GM23338 (cell line): ENCODE measurements at regions not wholly inside any gene's neighbourhood (a gene's known extent, or its start where the extent isn't known, plus 50 kb on each side); places are given as distances from the start of the nearest gene placed in this dataset.
A peak's percentile ranks its signal among the peaks of the same experiment; 100 is the strongest.

Source experiments
- ATAC-seq: fragments of 200-7000 bp; cut with Tn5 transposase; 3 replicates; pipeline ENCODE4 v1.9.1; 2020
- DNase-seq: peaks from one replicate; pipeline ENCODE4 v3.0.0-alpha.2; 2015; ENCODE audit warnings: low spot score
- H2AFZ ChIP-seq: fragments of 200-600 bp; sonication (generic); 2 replicates; pipeline ENCODE4 v1.8.0; 2016; ENCODE audit warnings: antibody characterized with exemption, mild to moderate bottlenecking, moderate library complexity
- H3F3A ChIP-seq: fragments of 200-600 bp; sonication (generic); replicated peaks from 2 replicates; pipeline ENCODE4 v1.8.0; 2017; ENCODE audit warnings: antibody characterized with exemption, mixed run types, low read depth
- H3K27ac ChIP-seq: fragments of 200-600 bp; sonication (generic); 2 replicates; pipeline ENCODE4 v1.6.1; 2016; ENCODE audit warnings: low read depth
- H3K27me3 ChIP-seq: fragments of 200-600 bp; sonication (generic); 2 replicates; pipeline ENCODE4 v1.8.0; 2016; ENCODE audit warnings: mild to moderate bottlenecking, mixed run types, moderate library complexity; ENCODE audit not compliant: insufficient read depth
- H3K36me3 ChIP-seq: fragments of 200-600 bp; sonication (generic); 2 replicates; pipeline ENCODE4 v1.8.0; 2016; ENCODE audit warnings: mild to moderate bottlenecking; ENCODE audit not compliant: insufficient read depth
- H3K4me1 ChIP-seq: fragments of 200-600 bp; sonication (generic); 2 replicates; pipeline ENCODE4 v1.8.0; 2016; ENCODE audit warnings: mild to moderate bottlenecking, moderate library complexity; ENCODE audit not compliant: insufficient read depth
- H3K4me2 ChIP-seq: fragments of 200-600 bp; sonication (generic); 2 replicates; pipeline ENCODE4 v1.7.1; 2017; ENCODE audit warnings: mixed run types
- H3K4me3 ChIP-seq: fragments of 200-600 bp; sonication (generic); 2 replicates; pipeline ENCODE4 v1.6.1; 2016; ENCODE audit warnings: mixed run types
- H3K79me2 ChIP-seq: fragments of 200-600 bp; sonication (generic); replicated peaks from 2 replicates; pipeline ENCODE4 v1.8.0; 2017; ENCODE audit warnings: mild to moderate bottlenecking; ENCODE audit not compliant: insufficient read depth
- H3K9me2 ChIP-seq: fragments of 200-600 bp; sonication (generic); 2 replicates; pipeline ENCODE4 v1.8.0; 2017; ENCODE audit not compliant: insufficient read depth
- H4K20me1 ChIP-seq: fragments of 200-600 bp; sonication (generic); replicated peaks from 2 replicates; pipeline ENCODE4 v1.8.0; 2017; ENCODE audit warnings: mild to moderate bottlenecking; ENCODE audit not compliant: insufficient read depth
- H3K27ac Mint-ChIP-seq: 2 replicates; pipeline ENCODE4 v1.8.0; 2020; ENCODE audit warnings: inconsistent platforms, mild to moderate bottlenecking, moderate library complexity, mixed read lengths
- H3K27me3 Mint-ChIP-seq: 3 replicates; pipeline ENCODE4 v1.8.0; 2022; ENCODE audit warnings: low read depth, mild to moderate bottlenecking, moderate library complexity, mixed read lengths, inconsistent platforms; ENCODE audit not compliant: insufficient read depth, poor library complexity
- H3K36me3 Mint-ChIP-seq: 3 replicates; pipeline ENCODE4 v1.8.0; 2021; ENCODE audit warnings: low read depth, mild to moderate bottlenecking, inconsistent platforms, moderate library complexity, mixed read lengths
- H3K4me1 Mint-ChIP-seq: 3 replicates; pipeline ENCODE4 v1.8.0; 2020; ENCODE audit warnings: mild to moderate bottlenecking, inconsistent platforms, mixed read lengths
- H3K4me3 Mint-ChIP-seq: 3 replicates; pipeline ENCODE4 v1.8.0; 2021; ENCODE audit warnings: moderate library complexity, mild to moderate bottlenecking, inconsistent platforms, mixed read lengths
- H3K9me3 Mint-ChIP-seq: 3 replicates; pipeline ENCODE4 v1.8.0; 2020; ENCODE audit warnings: moderate library complexity, mild to moderate bottlenecking, inconsistent platforms, mixed read lengths
- CREB1 ChIP-seq: fragments of 250-450 bp; sonication (Bioruptor Pico); IDR thresholded peaks from 2 replicates; pipeline ENCODE4 v1.5.0; 2020; ENCODE audit warnings: low read depth, mild to moderate bottlenecking, moderate library complexity
- CTCF ChIP-seq, 2 experiments: fragments of 200-600 bp in 1 of 2; sonication (generic) in 1 of 2; conservative IDR thresholded peaks; 2 replicates each; pipeline versions ENCODE4 v1.5.1 to v1.6.1; 2016 to 2017; ENCODE audit warnings: antibody characterized with exemption in 2 of 2, low read depth in 2 of 2, mild to moderate bottlenecking in 2 of 2, moderate library complexity in 1 of 2
- ETS1 ChIP-seq: IDR thresholded peaks from 2 replicates; pipeline ENCODE4 v1.6.1; 2016; ENCODE audit warnings: antibody characterized with exemption
- EZH2 ChIP-seq: fragments of 200-600 bp; sonication (generic); IDR thresholded peaks from one replicate; pipeline ENCODE4 v1.8.0; 2017; ENCODE audit warnings: antibody characterized with exemption, mild to moderate bottlenecking, low read depth; ENCODE audit not compliant: unreplicated experiment
- EZH2phosphoT487 ChIP-seq: fragments of 200-600 bp; sonication (generic); IDR thresholded peaks from one replicate; pipeline ENCODE4 v1.8.1; 2018; ENCODE audit warnings: antibody characterized with exemption; ENCODE audit not compliant: unreplicated experiment
- JUNB ChIP-seq: IDR thresholded peaks from one replicate; pipeline ENCODE4 v1.6.1; 2016; ENCODE audit warnings: antibody characterized with exemption; ENCODE audit not compliant: unreplicated experiment
- NANOG ChIP-seq: IDR thresholded peaks from 2 replicates; pipeline ENCODE4 v1.6.1; 2016; ENCODE audit warnings: antibody characterized with exemption, borderline replicate concordance
- POLR2AphosphoS5 ChIP-seq: IDR thresholded peaks from 2 replicates; pipeline ENCODE4 v1.6.1; 2016; ENCODE audit warnings: antibody characterized with exemption, low read depth
- REST ChIP-seq: IDR thresholded peaks from one replicate; pipeline ENCODE4 v1.6.1; 2018; ENCODE audit warnings: antibody characterized with exemption; ENCODE audit not compliant: unreplicated experiment
- STAT1 ChIP-seq: IDR thresholded peaks from one replicate; pipeline ENCODE4 v1.6.1; 2016; ENCODE audit warnings: antibody characterized with exemption; ENCODE audit not compliant: unreplicated experiment
- ZNF114 ChIP-seq: fragments of 250-450 bp; sonication (Bioruptor Pico); IDR thresholded peaks from 2 replicates; pipeline ENCODE4 v1.5.0; 2020; ENCODE audit warnings: mild to moderate bottlenecking, moderate library complexity
- ZNF331 ChIP-seq: fragments of 250-450 bp; sonication (Bioruptor Pico); IDR thresholded peaks from 2 replicates; pipeline ENCODE4 v1.5.0; 2020; ENCODE audit warnings: low read depth, mild to moderate bottlenecking, moderate library complexity
- ZNF462 ChIP-seq: fragments of 250-450 bp; sonication (Bioruptor Pico); IDR thresholded peaks from 2 replicates; pipeline ENCODE4 v1.5.0; 2020; ENCODE audit warnings: mild to moderate bottlenecking, moderate library complexity

GRCh38 chr7:52876402-52876801, 159.0 kb upstream of the POM121L12 start:
- Histone ChIP-seq H3F3A (no peaks in the 10 kb centered on the region), H3K36me3 (no peaks in the 10 kb centered on the region), H3K27ac (no peak overlapping the region), H3K27me3 (no peaks in the 10 kb centered on the region), H3K9me2 (peaks cover 20% of the 10 kb centered on the region), H4K20me1 (no peaks in the 10 kb centered on the region), H3K4me1 (no peaks in the 10 kb centered on the region), H2AFZ (0 out of 2 replicates have a peak overlapping the region, but pooled peaks have one; percentile 32), H3K79me2 (no peaks in the 10 kb centered on the region), H3K4me3 (no peak overlapping the region), H3K4me2 (no peak overlapping the region)
- H3K27ac Mint-ChIP-seq: no peak overlapping the region
- TF ChIP-seq CREB1 (no peak), ZNF114 (CRISPR knock-in tag) (no peak), REST (no peak), CTCF (conservative IDR thresholded peaks at IDR 0.05; ENCODE audit: low read depth in 2 of 2) (no peak), POLR2AphosphoS5 (no peak), EZH2phosphoT487 (no peak), ZNF331 (no peak), NANOG (no peak), STAT1 (no peak), ETS1 (no peak), ZNF462 (CRISPR knock-in tag) (no peak), JUNB (no peak), EZH2 (no peak)
- no peak for DNase-seq
- H3K36me3 Mint-ChIP-seq: peaks cover 6% of the 10 kb centered on the region; the same call in 1 of the 3 replicates
- H3K4me3 Mint-ChIP-seq: no peak overlapping the region
- ATAC-seq: no peak
- H3K4me1 Mint-ChIP-seq: no peaks in the 10 kb centered on the region
- peaks cover 2% of the 10 kb centered on the region for H3K27me3 Mint-ChIP-seq
- peaks cover 7% of the 10 kb centered on the region; the same call in 1 of the 3 replicates for H3K9me3 Mint-ChIP-seq
